ENCODE measurements at regions not wholly inside any gene's neighbourhood (a gene's known extent, or its start where the extent isn't known, plus 50 kb on each side); places are given as distances from the start of the nearest gene placed in this dataset.
"Not testable (repeated sequence)": the region's sequence is repeated elsewhere in the genome, so short reads cannot be mapped to it uniquely, and the experiment has no call there.

DNA sequence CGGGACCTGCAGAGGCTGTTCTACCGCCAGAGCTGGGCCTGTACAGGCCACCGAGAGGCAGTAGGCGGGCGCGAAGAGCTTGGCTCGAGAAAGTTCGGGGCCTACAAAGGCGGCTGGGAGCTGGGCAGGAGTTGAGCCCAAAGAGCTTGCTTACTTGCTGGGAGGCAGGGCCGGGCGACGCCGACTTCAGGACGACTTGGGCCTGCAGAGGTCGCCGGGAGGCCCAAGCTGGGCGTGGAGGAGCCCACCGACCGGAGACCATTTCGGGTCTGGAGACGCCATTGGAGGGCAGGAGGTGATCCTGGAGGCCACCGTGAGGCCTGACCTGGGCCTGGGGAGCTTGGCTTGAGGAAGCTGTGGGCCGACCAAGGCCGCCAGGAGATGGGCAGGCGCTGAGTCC is 258.4 kb upstream of the NUPR2 start:
- not testable (repeated sequence) for TF ChIP-seq POLR2A, CTCF (IDR thresholded peaks at IDR 0.05)
